HG02759 (cell line): ENCODE measurements at regions not wholly inside any gene's neighbourhood (a gene's known extent, or its start where the extent isn't known, plus 50 kb on each side); places are given as distances from the start of the nearest gene placed in this dataset.
"Not testable (repeated sequence)": the region's sequence is repeated elsewhere in the genome, so short reads cannot be mapped to it uniquely, and the experiment has no call there.

Experiments
- ATAC-seq: cut with Tn5 transposase; IDR thresholded peaks from one replicate; pipeline ENCODE4 v1.9.1; 2021; ENCODE audit warnings: mild to moderate bottlenecking, moderate library complexity; ENCODE audit not compliant: unreplicated experiment

- ATAC-seq: no peak
Observed at GRCh38 chr5:67989456-67989855, 226.1 kb upstream of the PIK3R1 start.

- ATAC-seq: no peak
Observed at GRCh38 chr5:67986761-67987160, 228.8 kb upstream of the PIK3R1 start.

DNA sequence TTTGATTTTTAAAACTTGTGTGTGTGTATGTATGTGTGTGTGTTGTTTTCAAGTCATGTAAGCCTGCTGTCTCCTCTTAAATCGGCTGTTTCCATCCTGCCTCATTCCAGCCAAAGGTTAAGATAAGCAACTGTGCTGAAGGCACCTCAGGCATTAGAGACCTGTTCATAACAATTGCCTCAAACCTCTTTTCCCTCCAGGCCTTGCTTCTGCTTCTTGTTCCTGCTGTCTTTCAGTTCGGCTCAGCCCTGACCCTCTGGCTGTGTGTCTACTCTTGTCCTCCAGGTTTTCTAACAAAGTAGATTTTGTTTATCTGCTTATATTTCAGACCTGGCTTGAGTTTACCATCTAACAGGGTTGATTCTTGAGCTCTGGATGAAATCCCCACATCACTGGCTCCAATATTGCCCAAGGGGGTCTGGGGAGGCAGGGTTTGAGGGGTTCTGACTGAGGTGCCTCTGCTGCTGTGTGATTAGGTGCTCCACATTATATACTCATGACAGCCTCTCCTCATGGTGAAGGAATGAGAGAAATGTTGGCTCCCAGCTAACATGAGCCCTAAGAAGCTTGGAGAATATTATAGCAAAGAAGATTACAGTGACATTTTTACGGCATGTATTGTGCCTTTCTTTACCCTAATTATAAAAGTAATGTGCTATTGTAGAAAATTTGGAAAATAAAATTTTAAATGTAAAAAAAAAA lies 229.7 kb upstream of the PIK3R1 start:
- ATAC-seq: no peak

GRCh38 chr5:67984546-67984945 lies 231.0 kb upstream of the PIK3R1 start:
- no peak for ATAC-seq

GRCh38 chr5:67983251-67984110 lies 232.1 kb upstream of the PIK3R1 start:
- ATAC-seq: no peak

DNA sequence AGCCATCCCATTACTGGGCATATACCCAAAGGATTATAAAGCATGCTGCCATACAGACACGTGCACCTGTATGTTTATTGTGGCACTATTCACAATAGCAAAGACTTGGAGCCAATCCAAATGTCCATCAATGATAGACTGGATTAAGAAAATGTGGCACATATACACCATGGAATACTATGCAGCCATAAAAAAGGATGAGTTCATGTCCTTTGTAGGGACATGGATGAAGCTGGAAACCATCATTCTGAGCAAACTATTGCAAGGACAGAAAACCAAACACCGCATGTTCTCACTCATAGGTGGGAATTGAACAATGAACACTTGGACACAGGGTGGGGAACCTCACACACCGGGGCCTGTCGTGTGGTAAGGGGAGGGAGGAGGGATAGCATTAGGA lies 233.4 kb upstream of the PIK3R1 start:
- ATAC-seq: not testable (repeated sequence)

GRCh38 chr5:67978171-67978570 lies 237.4 kb upstream of the PIK3R1 start:
- ATAC-seq: no peak

DNA sequence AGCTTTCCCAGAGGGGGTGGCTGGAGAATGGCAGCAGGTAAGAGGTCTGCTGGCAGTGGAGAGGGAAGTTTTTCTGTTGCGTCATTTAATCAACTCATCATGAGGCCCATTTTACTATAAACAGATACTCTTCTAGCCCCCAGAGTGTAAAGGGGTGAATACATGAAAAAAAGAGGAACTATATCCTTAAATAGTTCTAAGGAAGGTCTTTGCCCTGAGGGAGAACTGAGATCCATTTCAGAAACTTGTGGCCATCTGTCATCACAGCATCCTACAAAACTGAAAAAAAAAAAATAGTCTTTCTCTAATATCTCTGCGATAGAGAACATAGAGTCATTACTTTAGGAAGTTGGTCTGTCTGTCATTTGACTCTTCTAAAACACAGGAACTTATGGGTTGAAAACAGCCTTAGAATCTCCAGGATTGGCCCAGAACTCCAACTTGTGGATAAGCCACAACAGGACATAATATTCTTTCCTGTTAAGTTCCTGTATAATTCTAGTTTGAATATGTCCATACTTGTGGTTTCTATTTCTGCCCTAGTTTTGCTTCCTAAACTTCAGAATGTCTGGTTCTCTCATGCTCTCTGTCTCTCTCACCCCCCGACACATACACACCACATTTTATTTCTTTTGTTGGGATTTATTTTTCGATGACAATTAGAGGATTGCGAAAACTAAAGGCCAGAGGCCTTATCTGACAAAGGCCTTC lies 238.5 kb upstream of the PIK3R1 start:
- ATAC-seq: no peak

- no peak for ATAC-seq
Observed at GRCh38 chr5:67976181-67976580, 239.4 kb upstream of the PIK3R1 start.

- ATAC-seq: no peak
Observed at GRCh38 chr5:67974471-67974870, 241.1 kb upstream of the PIK3R1 start.

DNA sequence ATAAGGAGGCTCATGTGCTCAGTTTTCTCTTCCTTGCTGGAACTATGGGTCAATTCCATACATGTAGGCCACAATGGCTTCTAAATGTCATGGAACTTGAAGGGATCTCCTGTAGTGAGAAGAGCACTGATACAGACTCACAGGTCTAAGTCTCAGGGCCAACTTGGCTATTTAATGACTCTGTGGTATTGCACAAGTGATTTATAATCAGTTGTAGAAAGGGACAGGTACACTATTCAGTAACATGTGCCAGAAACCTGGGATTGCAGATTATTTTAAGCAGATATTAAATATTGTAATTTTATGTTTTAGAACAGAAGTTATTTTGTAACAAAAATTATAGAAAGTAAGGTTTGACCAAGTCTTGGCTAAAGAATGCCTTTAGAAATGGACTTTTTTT lies 241.5 kb upstream of the PIK3R1 start:
- no peak for ATAC-seq

DNA sequence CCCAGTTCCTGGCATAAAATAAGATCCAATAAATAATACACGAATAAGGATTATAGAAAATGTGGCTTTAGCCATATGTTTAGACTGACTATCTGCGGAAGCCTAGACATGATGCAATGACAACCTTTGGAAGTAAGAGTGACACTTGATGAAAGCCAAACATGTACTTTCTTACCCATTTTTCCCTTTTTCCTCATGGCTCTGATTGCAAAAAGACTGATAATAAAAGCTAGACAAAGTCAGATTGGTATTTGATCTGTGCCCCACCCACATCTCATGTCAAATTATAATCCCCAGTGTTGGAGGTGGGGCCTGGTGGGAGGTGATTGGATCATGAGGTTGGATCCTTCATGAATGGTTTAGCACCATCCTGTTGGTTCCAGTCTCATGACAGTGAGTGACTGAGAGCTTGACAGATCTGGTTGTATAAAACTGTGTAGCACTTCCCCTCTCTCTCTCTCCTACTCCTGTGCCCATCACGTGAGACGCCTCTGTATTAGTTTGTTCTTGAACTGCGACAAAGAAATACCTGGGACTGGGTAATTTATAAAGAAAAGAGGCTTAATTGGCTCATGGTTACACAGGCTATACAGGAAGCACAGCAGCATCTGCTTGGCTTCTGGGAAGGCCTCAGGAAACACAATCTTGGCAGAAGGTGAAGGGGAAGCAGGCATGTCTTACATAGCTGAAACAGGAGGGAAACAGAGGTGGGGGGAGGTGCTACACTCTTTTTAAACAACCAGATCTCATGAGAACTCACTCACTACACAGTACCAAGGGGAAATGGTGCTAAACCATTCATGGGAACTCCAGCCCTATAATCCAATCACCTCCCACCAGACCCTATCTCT lies 243.4 kb upstream of the PIK3R1 start:
- ATAC-seq: no peak

DNA sequence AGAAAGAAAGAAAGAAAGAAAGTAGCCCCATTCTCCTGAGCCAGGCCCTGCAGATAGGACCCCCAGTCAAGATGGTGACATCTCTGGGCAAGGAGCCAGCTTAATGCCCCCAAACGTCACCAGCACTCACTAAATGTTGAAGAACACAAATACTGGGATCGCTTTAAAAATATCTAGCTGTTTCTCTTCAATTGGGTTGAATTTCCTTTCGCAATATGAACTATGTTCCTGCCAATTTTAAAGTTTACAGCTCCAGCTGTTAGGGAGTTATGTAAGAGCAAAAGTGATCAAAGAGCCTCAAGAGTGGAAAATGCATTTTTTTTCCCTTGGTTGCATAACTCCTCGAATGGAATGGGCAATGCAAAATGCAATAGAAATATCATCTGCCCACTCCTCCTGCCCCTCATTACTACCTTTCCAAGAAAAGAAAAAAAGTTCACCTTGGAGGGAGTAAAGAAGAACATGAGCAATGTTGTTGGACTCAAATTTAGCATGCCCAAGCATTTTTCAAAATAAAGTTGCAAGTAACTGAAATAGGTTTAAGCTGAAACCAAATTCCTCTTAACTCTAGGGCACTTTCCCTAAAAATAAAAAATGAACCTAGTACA lies 244.2 kb upstream of the PIK3R1 start:
- no peak for ATAC-seq

GRCh38 chr5:67969631-67970030 lies 245.9 kb upstream of the PIK3R1 start:
- no peak for ATAC-seq

- no peak for ATAC-seq
Observed at GRCh38 chr5:67969176-67969575, 246.4 kb upstream of the PIK3R1 start.

- no peak for ATAC-seq
Observed at GRCh38 chr5:67966712-67967111, 248.8 kb upstream of the PIK3R1 start.

DNA sequence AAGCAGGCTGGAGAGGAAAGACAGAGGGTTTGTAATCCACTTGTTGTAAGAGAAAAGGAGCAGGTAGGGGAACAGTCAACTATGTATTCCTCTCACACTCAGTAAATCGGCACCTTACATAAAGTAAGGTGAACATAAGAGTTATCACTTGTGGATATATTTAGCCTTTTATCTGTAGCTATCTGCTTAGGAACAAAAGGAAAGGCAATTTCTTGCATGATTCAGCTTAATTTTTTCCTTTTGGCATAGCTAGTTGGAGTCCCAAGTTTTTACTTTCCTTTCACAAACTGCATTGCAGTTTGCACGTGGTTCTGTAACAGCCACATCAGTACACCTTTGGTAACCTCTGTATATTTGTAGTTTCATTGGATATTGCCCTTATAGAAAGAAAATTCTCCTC lies 250.9 kb upstream of the PIK3R1 start:
- no peak for ATAC-seq

GRCh38 chr5:67963789-67964519 lies 251.6 kb upstream of the PIK3R1 start:
- ATAC-seq: no peak

DNA sequence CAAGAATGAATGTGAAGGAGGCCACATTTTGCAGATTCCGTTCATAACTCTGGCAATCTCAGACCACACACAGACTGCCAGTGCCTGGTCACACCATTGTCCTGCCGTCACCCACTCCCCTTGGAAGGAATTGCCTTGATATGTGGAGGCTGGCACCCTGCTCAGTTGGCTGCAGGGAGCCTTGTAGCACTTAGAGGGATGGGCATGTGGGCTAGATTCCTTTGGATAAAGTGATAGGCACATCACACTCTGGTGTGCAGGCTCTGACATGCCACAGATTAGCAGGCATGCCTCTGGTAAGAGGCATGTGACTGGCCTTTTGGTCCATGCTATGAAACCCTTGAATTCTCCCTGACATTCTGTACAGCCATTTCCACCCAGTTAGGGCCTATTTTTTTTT lies 254.6 kb upstream of the PIK3R1 start:
- ATAC-seq: no peak

DNA sequence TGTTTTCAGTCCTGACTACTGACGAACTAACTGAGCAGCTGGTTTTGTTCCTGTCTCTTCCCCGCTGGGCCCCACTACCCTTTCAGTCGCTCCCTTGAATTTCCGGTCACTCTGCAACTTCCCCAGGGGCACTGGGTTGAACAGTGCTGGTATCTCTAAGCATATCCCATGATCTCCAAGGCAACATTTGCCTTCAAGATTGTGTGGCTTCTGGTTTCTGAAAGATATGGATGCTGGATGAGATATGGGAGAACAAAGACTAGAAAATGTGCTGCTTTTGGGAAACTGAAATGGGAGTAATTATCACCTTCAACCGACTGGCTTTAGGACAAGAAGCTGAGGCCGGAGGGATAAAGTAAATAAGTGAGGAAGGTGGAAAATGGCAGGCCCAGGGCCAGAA lies 258.2 kb upstream of the PIK3R1 start:
- ATAC-seq: no peak
